Stimulated activated CD4-positive, alpha-beta T cell treated with anti-CD3 and anti-CD28 coated beads, Interleukin-2, amount 100 ng/mL, for 24 hours (primary cell): ENCODE measurements at regions not wholly inside any gene's neighbourhood (a gene's known extent, or its start where the extent isn't known, plus 50 kb on each side); places are given as distances from the start of the nearest gene placed in this dataset.
"Not testable (repeated sequence)": the region's sequence is repeated elsewhere in the genome, so short reads cannot be mapped to it uniquely, and the experiment has no call there.

Experiments used
- DNase-seq, 2 donors: peaks; one replicate each; pipeline ENCODE4 v3.0.0-alpha.2; 2020

GRCh38 chr15:62653122-62653521 is 389.4 kb upstream of the TPM1 start:
- no peak for DNase-seq

- no peak for DNase-seq
These were observed 386.5 kb upstream of the TPM1 start for GRCh38 chr15:62656071-62656470.

GRCh38 chr15:62657501-62657900 is 385.0 kb upstream of the TPM1 start:
- not testable (repeated sequence) for DNase-seq

- DNase-seq, result peak in 1 of 2 donors; percentile 6
These were observed 384.0 kb upstream of the TPM1 start for GRCh38 chr15:62658498-62658897.

- DNase-seq, result no peak
These were observed 379.0 kb upstream of the TPM1 start for GRCh38 chr15:62663547-62663946.

GRCh38 chr15:62665449-62665848 is 377.1 kb upstream of the TPM1 start:
- no peak for DNase-seq

GRCh38 chr15:62666046-62666445 is 376.5 kb upstream of the TPM1 start:
- DNase-seq, result no peak

GRCh38 chr15:62672268-62672667 is 370.3 kb upstream of the TPM1 start:
- no peak for DNase-seq

GRCh38 chr15:62676891-62677290 is 365.7 kb upstream of the TPM1 start:
- no peak for DNase-seq

GRCh38 chr15:62681939-62682896 is 360.3 kb upstream of the TPM1 start:
- no peak for DNase-seq

- DNase-seq, result not testable (repeated sequence)
These were observed 359.4 kb upstream of the TPM1 start for GRCh38 chr15:62683192-62683591.

GRCh38 chr15:62684123-62684808 is 358.3 kb upstream of the TPM1 start:
- DNase-seq, result no peak

- DNase-seq, result no peak
These were observed 351.5 kb upstream of the TPM1 start for GRCh38 chr15:62691008-62691407.

- no peak for DNase-seq
These were observed 344.9 kb upstream of the TPM1 start for GRCh38 chr15:62697636-62698035.

GRCh38 chr15:62698646-62699045 is 343.9 kb upstream of the TPM1 start:
- no peak for DNase-seq

GRCh38 chr15:62706317-62706716 is 336.2 kb upstream of the TPM1 start:
- no peak for DNase-seq

GRCh38 chr15:62708470-62708869 is 334.1 kb upstream of the TPM1 start:
- DNase-seq, result no peak

GRCh38 chr15:62709261-62709660 is 333.3 kb upstream of the TPM1 start:
- no peak for DNase-seq

- peak in 1 of 2 donors; percentile 5 for DNase-seq
These were observed 330.7 kb upstream of the TPM1 start for GRCh38 chr15:62711691-62712454.

- DNase-seq, result no peak
These were observed 330.1 kb upstream of the TPM1 start for GRCh38 chr15:62712455-62712839.

- no peak for DNase-seq
These were observed 326.6 kb upstream of the TPM1 start for GRCh38 chr15:62715946-62716345.

GRCh38 chr15:62717496-62717895 is 325.1 kb upstream of the TPM1 start:
- DNase-seq, result no peak

GRCh38 chr15:62719316-62719715 is 323.2 kb upstream of the TPM1 start:
- no peak for DNase-seq
